DND-41 (cell line): ENCODE measurements at regions not wholly inside any gene's neighbourhood (a gene's known extent, or its start where the extent isn't known, plus 50 kb on each side); places are given as distances from the start of the nearest gene placed in this dataset.

Experiments used
- ATAC-seq: fragments of 200-7000 bp; cut with Tn5 transposase; 3 replicates; pipeline ENCODE4 v1.9.1; 2021; ENCODE audit warnings: low read depth; ENCODE audit not compliant: insufficient read depth
- DNase-seq: peaks from one replicate; pipeline ENCODE4 v3.0.0-alpha.2; 2020
- H2AFZ ChIP-seq: 2 replicates; pipeline ENCODE4 v1.6.0; 2012; ENCODE audit warnings: low read depth, low read length
- H3K27ac ChIP-seq: 2 replicates; pipeline ENCODE4 v1.5.1; 2012; ENCODE audit warnings: low read length, inconsistent platforms
- H3K27me3 ChIP-seq: fragments of 200-600 bp; sonication (generic); 2 replicates; pipeline ENCODE4 v1.6.0; 2012; ENCODE audit warnings: low read length, mild to moderate bottlenecking, inconsistent platforms; ENCODE audit not compliant: insufficient read depth, poor library complexity
- H3K36me3 ChIP-seq: 2 replicates; pipeline ENCODE4 v1.5.1; 2012; ENCODE audit warnings: low read length, inconsistent platforms; ENCODE audit not compliant: insufficient read depth
- H3K4me1 ChIP-seq: 2 replicates; pipeline ENCODE4 v1.5.1; 2012; ENCODE audit warnings: mild to moderate bottlenecking, low read length; ENCODE audit not compliant: insufficient read depth
- H3K4me2 ChIP-seq: 2 replicates; pipeline ENCODE4 v1.6.0; 2012; ENCODE audit warnings: mild to moderate bottlenecking, moderate library complexity, low read length, inconsistent platforms; ENCODE audit not compliant: insufficient read depth
- H3K4me3 ChIP-seq, 2 experiments: fragments of 200-600 bp in 1 of 2; shearing (Covaris generic) in 1 of 2; 2 replicates each; pipeline ENCODE4 v1.5.1; 2012 to 2016; ENCODE audit warnings: inconsistent platforms in 2 of 2, low read length in 2 of 2, mild to moderate bottlenecking in 2 of 2, low read depth in 1 of 2, moderate library complexity in 1 of 2
- H3K79me2 ChIP-seq: 2 replicates; pipeline ENCODE4 v1.6.0; 2012; ENCODE audit warnings: low read length, inconsistent platforms; ENCODE audit not compliant: insufficient read depth
- H3K9ac ChIP-seq: 2 replicates; pipeline ENCODE4 v1.6.0; 2012; ENCODE audit warnings: low read depth, mild to moderate bottlenecking, inconsistent platforms, low read length, moderate library complexity
- H3K9me3 ChIP-seq: 2 replicates; pipeline ENCODE4 v1.5.1; 2012; ENCODE audit warnings: low read length, moderate library complexity, mild to moderate bottlenecking, inconsistent platforms; ENCODE audit not compliant: insufficient read depth, severe bottlenecking
- H4K20me1 ChIP-seq: 2 replicates; pipeline ENCODE4 v1.6.0; 2012; ENCODE audit warnings: low read length; ENCODE audit not compliant: insufficient read depth
- CTCF ChIP-seq: IDR thresholded peaks from 2 replicates; pipeline ENCODE4 v1.5.1; 2012; ENCODE audit warnings: borderline replicate concordance, low read length, moderate library complexity, mild to moderate bottlenecking; ENCODE audit not compliant: poor library complexity, severe bottlenecking; ENCODE audit errors: extremely low read depth
- EZH2 ChIP-seq: IDR thresholded peaks from 3 replicates; pipeline ENCODE4 v1.6.1; 2012; ENCODE audit warnings: borderline replicate concordance, low read depth, mild to moderate bottlenecking, moderate library complexity, low read length, inconsistent platforms; ENCODE audit not compliant: severe bottlenecking

DNA sequence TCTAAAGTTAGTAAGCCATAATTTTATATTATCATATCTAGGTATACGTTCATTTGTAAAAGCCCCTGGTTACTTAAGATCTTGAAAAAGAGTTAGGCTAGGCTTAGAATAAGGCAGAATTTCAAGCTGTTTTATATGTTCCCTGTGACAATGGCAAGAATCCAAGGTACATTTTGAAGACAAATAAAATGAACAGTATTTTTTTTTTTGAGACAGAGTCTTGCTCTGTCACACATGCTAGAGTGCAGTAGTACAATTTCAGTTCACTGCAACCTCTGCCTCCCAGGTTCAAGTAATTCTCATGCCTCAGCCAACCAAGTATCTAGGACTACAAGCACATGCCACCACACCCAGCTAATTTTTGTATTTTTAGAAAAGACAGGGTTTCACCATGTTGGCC is 139.2 kb downstream of the DUSP6 start:
- H3K4me1 ChIP-seq, result peaks cover 33% of the 10 kb centered on the region

GRCh38 chr12:89212339-89212771 is 139.9 kb downstream of the DUSP6 start:
- Histone ChIP-seq H3K4me2 (no peak overlapping the region), H3K9ac (no peak overlapping the region), H3K27ac (0 out of 2 replicates have a peak overlapping the region, but pooled peaks have one; percentile 10), H3K4me1 (peaks cover 29% of the 10 kb centered on the region), H3K27me3 (no peaks in the 10 kb centered on the region), H3K9me3 (no peaks in the 10 kb centered on the region), H3K4me3 (no peak overlapping the region), H2AFZ (no peak overlapping the region), H3K79me2 (no peaks in the 10 kb centered on the region), H3K36me3 (no peaks in the 10 kb centered on the region), H4K20me1 (no peaks in the 10 kb centered on the region)
- no peak for TF ChIP-seq EZH2
- no peak for TF ChIP-seq CTCF
- no peak for DNase-seq
- ATAC-seq, result no peak

More for the DNA sequence above, 139.2 kb downstream of the DUSP6 start:
- ATAC-seq (no peak), DNase-seq (no peak)
- H3K4me3 ChIP-seq, result no peak overlapping the region
- H2AFZ ChIP-seq, result no peak overlapping the region
- no peaks in the 10 kb centered on the region for H3K36me3 ChIP-seq
- no peaks in the 10 kb centered on the region for H3K79me2 ChIP-seq
- H3K4me2 ChIP-seq, result no peak overlapping the region
- no peaks in the 10 kb centered on the region for H3K9me3 ChIP-seq
- no peak for TF ChIP-seq CTCF
- TF ChIP-seq EZH2, result no peak
- H3K27me3 ChIP-seq, result no peaks in the 10 kb centered on the region
- H4K20me1 ChIP-seq, result no peaks in the 10 kb centered on the region
- no peak overlapping the region for H3K9ac ChIP-seq
- H3K27ac ChIP-seq, result no peak overlapping the region

GRCh38 chr12:89211456-89211855 is 140.8 kb downstream of the DUSP6 start:
- Histone ChIP-seq H3K36me3 (no peaks in the 10 kb centered on the region), H3K27me3 (no peaks in the 10 kb centered on the region), H3K9ac (no peak overlapping the region), H3K4me3 (no peak overlapping the region), H3K79me2 (no peaks in the 10 kb centered on the region), H2AFZ (no peak overlapping the region), H3K27ac (no peak overlapping the region), H3K4me2 (no peak overlapping the region), H3K9me3 (no peaks in the 10 kb centered on the region), H4K20me1 (no peaks in the 10 kb centered on the region), H3K4me1 (peaks cover 28% of the 10 kb centered on the region)
- TF ChIP-seq EZH2 (no peak), CTCF (no peak)
- ATAC-seq (no peak), DNase-seq (no peak)

DNA sequence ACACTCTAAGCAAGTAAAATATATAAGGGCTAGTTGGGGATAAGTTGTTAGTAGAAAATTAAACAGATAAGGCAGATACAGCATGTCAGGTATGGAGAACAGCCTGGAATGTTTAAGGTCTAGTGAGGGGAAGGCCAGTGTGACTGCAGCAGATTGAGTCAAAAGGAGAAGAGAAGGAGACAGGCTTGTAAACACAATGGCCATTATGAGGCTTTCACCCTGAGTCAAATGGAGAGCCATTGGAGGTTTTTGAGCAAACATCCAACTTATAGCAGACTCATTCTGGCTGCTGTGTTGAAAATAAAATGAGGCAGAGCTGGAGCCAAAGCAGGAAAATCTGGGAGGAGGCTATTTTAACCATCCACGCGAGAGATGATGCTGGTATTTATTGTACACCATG is 142.0 kb downstream of the DUSP6 start:
- H3K4me2 ChIP-seq, result no peak overlapping the region

More for the DNA sequence above, 142.0 kb downstream of the DUSP6 start:
- H2AFZ ChIP-seq, result peak overlapping the region; percentile 11; the same call in 1 of the 2 replicates
- no peak overlapping the region for H3K9ac ChIP-seq
- DNase-seq (no peak), ATAC-seq (no peak)
- peaks cover 33% of the 10 kb centered on the region for H3K4me1 ChIP-seq
- H3K27me3 ChIP-seq, result no peaks in the 10 kb centered on the region
- no peak overlapping the region for H3K4me3 ChIP-seq
- no peak for TF ChIP-seq CTCF
- no peak for TF ChIP-seq EZH2
- no peaks in the 10 kb centered on the region for H3K79me2 ChIP-seq
- no peaks in the 10 kb centered on the region for H3K36me3 ChIP-seq
- H3K27ac ChIP-seq, result no peak overlapping the region
- no peaks in the 10 kb centered on the region for H4K20me1 ChIP-seq
- no peaks in the 10 kb centered on the region for H3K9me3 ChIP-seq
